NCI-H1092 (cell line): ENCODE measurements at regions not wholly inside any gene's neighbourhood (a gene's known extent, or its start where the extent isn't known, plus 50 kb on each side); places are given as distances from the start of the nearest gene placed in this dataset.

ENCODE experiments used
- DNase-seq: peaks from one replicate; lab custom pipeline; 2025; lab: John Stamatoyannopoulos, UW

DNA sequence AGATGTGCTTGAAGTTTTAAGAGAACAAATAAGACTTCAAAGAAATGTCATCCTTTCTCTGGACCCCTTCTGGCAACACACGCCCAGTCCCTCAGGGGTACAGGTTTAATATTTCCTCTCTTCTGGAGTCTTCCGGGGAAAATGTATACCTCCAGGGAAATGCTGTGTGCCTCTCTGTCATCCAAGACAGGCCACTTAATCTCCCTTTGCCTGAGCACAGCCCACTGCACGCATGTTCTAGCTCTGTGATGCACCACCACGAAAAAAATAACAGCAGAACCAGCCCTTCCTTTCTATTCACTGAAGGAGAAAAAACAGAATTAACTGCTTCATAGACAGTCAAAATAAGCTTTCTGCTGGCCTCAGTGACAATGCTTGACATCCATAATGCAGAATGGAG lies 140.1 kb downstream of the RBFOX3 start:
- DNase-seq, result no peak

GRCh38 chr17:79469646-79470045 lies 141.2 kb downstream of the RBFOX3 start:
- DNase-seq, result no peak

- no peak for DNase-seq
Observed at GRCh38 chr17:79468183-79468944, 142.5 kb downstream of the RBFOX3 start.

GRCh38 chr17:79466562-79467350 lies 144.1 kb downstream of the RBFOX3 start:
- DNase-seq, result no peak

GRCh38 chr17:79465681-79466025 lies 145.2 kb downstream of the RBFOX3 start:
- DNase-seq, result no peak

DNA sequence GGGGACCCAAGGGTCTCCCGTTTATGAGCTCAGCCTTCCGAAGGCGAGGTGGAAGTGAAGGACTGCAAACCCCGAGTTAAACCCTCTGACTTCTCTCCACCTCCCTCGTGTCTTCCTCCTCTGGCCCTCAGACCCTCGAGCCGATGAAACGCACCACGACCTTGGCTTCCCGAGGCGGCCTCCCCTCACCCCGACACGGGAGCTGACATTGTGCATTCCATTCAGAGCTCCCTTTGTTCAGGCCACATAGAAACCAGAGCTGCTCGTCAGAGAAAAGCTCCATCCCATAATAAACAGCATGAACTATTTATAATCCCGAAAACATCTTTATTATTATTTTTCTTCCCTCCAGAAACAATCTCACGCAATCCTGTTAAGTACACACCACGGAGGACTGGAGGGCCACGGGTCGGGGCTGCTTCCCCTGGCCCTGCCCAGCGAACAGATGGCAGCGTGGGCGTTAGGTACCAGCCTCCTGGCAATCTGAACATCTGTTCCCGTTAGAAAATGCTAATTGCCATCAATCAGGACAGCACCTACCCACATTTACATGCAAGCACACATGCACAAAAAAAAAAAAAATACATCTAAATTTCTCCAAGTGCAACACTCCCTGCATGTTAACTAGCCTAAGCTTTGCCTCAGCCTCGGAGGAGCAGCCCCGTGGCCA lies 145.7 kb downstream of the RBFOX3 start:
- DNase-seq, result no peak

GRCh38 chr17:79464318-79465010 lies 146.4 kb downstream of the RBFOX3 start:
- no peak for DNase-seq

DNA sequence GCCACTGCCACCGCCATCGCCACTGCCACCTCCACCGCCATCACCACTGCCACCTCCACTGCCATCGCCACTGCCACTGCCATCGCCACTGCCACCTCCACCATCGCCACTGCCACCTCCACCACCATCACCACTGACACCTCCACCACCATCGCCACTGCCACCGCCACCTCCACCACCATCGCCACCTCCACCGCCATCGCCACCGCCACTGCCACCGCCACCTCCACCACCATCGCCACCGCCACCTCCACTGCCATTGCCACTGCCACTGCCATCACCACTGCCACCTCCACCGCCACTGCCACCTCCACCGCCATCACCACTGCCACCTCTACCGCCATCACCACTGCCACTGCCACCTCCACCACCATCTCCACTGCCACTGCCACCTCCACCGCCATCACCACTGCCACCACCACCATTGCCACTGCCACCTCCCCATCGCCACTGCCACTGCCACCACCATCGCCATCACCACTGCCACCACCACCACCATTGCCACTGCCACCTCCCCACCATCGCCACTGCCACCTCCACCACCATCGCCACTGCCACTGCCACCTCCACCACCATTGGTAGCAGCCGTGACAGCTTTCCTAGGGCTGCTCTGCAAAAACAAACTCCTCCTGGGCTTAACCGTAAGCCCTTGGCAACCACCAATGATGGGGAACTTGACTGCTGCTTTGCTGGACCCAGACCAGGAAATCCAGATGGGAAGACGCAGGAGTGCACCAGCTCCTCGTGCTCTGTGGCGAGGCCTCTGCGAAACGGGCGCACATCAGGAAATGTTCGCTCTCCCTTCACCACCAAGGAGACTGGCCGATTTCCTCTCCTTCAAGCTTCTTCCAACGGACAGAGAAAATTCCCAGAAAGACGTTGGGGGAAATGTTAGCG lies 147.2 kb downstream of the RBFOX3 start:
- DNase-seq, result no peak

GRCh38 chr17:79461041-79461440 lies 149.8 kb downstream of the RBFOX3 start:
- DNase-seq, result no peak

DNA sequence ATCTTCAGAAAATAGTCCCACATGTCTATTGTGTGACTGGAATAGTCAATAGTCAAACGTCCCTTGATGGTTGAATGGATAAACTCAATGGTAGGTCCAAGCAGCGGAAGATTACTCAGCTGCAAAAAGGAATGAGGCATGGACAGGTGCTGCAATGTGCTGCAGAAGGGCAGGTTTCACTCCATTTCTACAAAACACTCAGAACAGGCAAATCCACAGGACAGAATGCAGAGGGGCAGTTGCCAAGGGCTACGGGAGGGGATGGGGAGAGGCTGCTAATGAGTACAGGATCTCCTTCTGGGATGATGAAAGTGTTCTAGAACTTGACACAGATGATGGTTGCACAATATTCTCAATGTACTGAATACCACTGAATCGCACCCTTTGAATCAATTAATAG lies 151.0 kb downstream of the RBFOX3 start:
- no peak for DNase-seq

DNA sequence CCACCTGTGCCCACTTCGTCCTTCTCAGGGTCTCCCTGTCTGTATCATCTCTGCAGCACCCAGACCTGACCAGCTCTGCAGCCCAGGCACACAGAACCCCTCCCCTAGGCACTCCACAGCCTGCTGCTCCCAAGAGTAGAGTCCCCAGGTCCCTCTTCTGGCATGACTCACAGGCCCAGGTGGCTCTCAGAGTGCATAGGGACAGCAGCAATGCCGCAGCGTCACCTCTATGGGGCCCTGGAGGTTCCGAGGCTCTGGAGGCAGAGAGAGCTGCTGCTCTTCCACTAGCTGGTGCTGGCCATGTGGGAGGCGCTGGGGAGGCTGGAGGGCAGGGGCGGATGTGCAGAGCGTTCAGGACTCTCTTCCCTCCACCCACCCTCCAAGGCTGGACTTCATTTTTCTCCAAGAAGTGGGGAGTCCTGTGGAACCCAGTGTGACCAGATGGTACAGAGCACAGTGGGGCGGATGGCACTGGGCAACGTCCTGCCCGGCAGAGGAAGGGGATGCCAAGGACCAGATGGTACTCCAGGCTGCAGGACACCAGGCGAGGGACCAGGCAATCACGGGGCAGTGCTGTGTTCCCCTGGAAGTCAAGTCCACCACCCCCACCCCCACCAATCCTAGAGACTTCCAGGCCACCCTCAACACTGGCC lies 151.7 kb downstream of the RBFOX3 start:
- DNase-seq, result no peak

- DNase-seq, result no peak
Observed at GRCh38 chr17:79458356-79458755, 152.5 kb downstream of the RBFOX3 start.

GRCh38 chr17:79457889-79458288 lies 153.0 kb downstream of the RBFOX3 start:
- DNase-seq, result no peak

- DNase-seq, result no peak
Observed at GRCh38 chr17:79457376-79457775, 153.5 kb downstream of the RBFOX3 start.

DNA sequence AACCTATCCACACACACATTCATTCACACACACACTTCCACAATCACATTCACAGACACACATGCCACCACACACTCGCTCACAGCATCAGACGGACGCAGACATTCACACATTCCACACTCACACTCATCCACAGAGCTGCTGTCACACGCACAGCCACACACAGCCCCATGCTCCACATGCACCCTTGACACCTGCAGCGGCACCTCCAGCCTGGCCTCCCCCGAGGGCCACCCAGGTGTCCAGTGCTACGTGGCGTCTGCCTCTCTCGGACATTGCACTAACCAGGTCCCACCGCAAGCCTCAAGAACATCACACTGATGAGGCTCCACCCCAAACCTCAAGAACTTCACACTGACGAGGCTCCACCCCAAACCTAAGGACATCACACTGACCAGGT lies 155.2 kb downstream of the RBFOX3 start:
- DNase-seq, result no peak

DNA sequence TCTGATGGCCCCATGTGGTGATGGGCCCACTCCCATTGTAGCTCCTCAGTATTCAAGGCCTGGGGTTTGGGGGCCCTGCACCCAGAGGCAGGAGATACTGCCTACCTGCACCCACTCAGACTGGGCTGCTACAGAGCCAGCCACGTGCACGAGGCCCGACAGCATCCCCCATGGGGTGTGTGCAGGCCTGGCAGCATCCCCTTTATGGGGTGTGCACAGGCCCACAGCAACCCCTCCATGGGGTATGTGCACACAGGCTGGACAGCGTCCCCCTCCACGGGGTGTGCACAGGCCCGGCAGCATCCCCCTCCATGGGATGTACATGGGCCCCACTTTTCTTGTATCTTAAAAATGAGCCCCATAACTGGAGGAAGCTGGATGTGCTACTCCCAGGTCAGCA lies 156.0 kb downstream of the RBFOX3 start:
- DNase-seq, result no peak

DNA sequence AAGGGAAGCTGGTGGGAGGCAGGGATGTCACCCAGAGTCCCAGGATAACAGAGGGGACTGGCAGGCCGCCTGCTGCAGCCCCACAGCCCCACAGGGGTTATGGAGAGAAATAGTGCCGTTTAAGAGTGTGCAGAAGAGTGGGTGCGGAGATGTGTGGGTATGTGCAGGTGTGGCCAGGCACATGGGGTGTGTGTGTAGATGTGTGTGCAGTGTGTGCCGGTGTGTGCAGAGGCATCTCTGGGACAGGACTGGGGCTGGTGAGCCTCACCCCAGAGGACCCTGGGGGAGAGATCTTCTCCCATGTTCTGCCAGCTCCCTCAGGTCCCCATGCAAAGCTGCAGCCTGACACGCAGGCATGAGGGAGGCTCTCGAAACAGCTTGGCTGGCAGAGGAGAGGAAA lies 157.4 kb downstream of the RBFOX3 start:
- DNase-seq, result no peak

DNA sequence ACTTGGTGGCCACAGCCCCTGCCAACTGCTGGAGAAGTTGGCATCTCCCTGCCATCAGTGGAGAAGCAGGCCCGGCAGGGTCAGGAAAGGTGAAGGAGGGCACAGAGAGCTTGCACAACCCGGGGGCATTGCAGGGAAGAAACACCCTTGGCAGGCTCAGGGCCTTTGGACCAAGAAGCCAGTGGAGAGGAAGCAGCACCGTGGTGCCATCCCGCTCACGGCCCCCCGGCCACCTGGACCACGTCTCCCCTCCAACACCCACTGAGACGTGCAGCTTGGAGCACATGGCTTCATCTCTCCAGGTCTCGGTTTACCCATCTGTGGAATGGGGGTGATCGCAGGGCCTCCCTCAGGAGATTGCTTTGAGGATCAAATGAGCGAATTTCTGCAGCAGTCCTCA lies 158.1 kb downstream of the RBFOX3 start:
- no peak for DNase-seq

GRCh38 chr17:79451167-79451566 lies 159.7 kb downstream of the RBFOX3 start:
- no peak for DNase-seq

- DNase-seq, result no peak
Observed at GRCh38 chr17:79446399-79447009, 164.3 kb downstream of the RBFOX3 start.
